Fibroblast of pulmonary artery (primary cell): ENCODE measurements at regions not wholly inside any gene's neighbourhood (a gene's known extent, or its start where the extent isn't known, plus 50 kb on each side); places are given as distances from the start of the nearest gene placed in this dataset.
"Not testable (repeated sequence)": the region's sequence is repeated elsewhere in the genome, so short reads cannot be mapped to it uniquely, and the experiment has no call there.

ENCODE experiments used
- DNase-seq: peaks from one replicate; pipeline ENCODE4 v3.0.0-alpha.2; 2010; ENCODE audit warnings: low read depth
- H3K4me3 ChIP-seq: replicated peaks from 2 replicates; pipeline ENCODE4 v1.5.1; 2011; ENCODE audit warnings: low read depth, mild to moderate bottlenecking, control low read depth, low read length, moderate library complexity
- TF ChIP-seq, protein P1 (sequence below): IDR thresholded peaks from 2 replicates; pipeline ENCODE4 v1.5.1; 2011; ENCODE audit warnings: mild to moderate bottlenecking, control low read depth, low read length, inconsistent platforms; ENCODE audit errors: missing control alignments

DNA sequence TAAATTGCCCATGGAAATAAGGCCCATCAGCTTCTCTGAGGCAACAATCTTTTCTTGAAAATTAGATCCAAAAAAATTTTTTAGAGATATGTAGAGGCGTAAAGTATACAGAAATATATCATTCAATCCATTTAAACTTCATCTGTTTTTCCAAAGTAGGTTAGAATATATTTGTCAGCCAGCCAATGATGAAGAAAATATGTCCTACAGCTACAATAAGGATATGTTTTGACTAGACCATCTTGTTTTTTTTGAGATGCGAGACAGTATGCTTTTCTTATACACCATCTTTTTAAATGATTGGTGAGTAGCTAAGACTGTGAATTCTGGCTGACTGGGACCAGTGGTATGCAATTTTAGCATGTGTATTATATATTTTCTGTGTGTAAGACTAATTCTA is 630.4 kb upstream of the CNTN5 start:
- H3K4me3 ChIP-seq = no peak overlapping the region
- TF ChIP-seq, protein P1, sequence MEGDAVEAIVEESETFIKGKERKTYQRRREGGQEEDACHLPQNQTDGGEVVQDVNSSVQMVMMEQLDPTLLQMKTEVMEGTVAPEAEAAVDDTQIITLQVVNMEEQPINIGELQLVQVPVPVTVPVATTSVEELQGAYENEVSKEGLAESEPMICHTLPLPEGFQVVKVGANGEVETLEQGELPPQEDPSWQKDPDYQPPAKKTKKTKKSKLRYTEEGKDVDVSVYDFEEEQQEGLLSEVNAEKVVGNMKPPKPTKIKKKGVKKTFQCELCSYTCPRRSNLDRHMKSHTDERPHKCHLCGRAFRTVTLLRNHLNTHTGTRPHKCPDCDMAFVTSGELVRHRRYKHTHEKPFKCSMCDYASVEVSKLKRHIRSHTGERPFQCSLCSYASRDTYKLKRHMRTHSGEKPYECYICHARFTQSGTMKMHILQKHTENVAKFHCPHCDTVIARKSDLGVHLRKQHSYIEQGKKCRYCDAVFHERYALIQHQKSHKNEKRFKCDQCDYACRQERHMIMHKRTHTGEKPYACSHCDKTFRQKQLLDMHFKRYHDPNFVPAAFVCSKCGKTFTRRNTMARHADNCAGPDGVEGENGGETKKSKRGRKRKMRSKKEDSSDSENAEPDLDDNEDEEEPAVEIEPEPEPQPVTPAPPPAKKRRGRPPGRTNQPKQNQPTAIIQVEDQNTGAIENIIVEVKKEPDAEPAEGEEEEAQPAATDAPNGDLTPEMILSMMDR = no peak
- DNase-seq = no peak

DNA sequence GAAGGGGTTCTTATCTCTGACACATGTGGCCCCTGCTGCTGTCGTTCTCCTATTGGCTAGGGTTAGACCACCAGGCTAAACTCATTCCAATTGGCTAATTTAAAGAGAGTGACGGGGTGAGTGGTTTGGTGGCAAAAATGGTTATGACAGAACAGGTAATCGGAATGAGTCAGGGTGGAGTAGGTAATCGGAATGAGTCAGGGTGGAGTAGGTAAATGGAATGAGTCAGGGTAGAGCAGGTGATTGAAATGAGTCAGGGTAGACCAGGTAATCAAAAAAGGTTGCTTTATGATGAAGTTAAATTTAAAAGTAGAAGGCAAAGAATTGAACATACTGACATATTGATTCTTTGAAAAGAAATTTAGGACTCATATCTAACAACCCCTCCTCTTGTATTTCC is 626.2 kb upstream of the CNTN5 start:
- DNase-seq, H3K4me3 ChIP-seq: not testable (repeated sequence)

GRCh38 chr11:98398508-98398907 is 622.2 kb upstream of the CNTN5 start:
- TF ChIP-seq, protein P1 = no peak
- no peak for DNase-seq
- no peak overlapping the region for H3K4me3 ChIP-seq

DNA sequence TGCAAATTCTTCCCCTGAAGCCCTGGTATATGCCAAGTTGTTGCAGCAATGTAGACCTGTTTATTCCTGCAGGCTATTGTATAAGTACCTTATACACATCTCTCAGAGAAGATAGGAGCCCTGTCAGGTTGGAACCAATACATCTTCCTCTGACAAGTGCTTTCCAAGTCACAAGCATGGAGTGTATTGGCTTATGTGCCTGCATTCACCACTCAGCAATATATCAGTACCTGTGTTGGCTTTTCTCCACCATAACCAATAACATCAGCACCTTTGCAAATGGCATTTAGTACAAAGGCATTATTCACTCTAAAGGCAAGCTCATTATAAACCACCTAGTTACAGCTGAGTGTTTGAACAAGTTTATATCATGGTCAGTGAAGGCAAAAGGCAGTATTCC is 611.7 kb upstream of the CNTN5 start:
- no peak overlapping the region for H3K4me3 ChIP-seq
- no peak for DNase-seq
- TF ChIP-seq, protein P1 = no peak

GRCh38 chr11:98411777-98412176 is 609.0 kb upstream of the CNTN5 start:
- DNase-seq = no peak
- TF ChIP-seq, protein P1 = no peak
- no peak overlapping the region for H3K4me3 ChIP-seq

GRCh38 chr11:98417256-98417755 is 603.4 kb upstream of the CNTN5 start:
- TF ChIP-seq, protein P1 = no peak
- DNase-seq = no peak
- no peak overlapping the region for H3K4me3 ChIP-seq

DNA sequence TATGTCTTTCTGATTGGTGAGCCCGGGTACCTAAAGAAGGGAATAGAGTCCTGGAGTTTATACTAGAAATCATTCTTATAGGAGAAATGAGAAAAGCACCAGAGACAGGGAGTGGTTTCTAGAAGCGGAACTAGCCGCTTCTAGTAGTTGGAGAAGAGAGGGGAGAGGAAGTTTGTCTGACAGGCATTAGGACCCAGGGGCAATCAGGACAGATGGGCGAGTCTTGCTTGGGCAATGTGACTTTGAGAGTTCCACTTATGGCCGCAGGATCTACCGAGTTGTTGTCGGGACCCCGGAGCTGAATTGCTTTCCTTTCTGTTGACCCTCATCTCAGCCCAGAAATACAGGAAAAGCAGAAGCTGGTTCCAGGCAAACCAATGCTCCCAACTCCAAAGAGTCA is 596.8 kb upstream of the CNTN5 start:
- DNase-seq = no peak
- TF ChIP-seq, protein P1 = no peak
- H3K4me3 ChIP-seq = no peak overlapping the region

DNA sequence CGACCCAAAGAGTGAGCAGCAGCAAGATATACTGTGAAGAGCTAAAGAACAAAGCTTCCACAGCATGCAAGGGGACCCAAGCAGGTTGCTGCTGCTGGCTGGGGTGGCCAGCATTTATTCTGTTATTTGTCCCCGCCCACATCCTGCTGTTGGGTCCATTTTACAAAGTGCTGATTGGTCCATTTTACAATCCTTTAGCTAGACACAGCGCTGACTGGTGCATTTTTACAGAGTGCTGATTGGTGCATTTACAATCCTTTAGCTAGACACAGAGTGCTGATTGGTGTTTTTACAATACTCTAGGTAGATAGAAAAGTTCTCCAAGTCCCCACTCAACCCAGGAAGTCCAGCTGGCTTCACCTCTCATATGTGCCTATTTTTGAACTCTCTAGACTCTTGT is 596.0 kb upstream of the CNTN5 start:
- H3K4me3 ChIP-seq, DNase-seq: not testable (repeated sequence)
